ENCODE measurements at regions not wholly inside any gene's neighbourhood (a gene's known extent, or its start where the extent isn't known, plus 50 kb on each side); places are given as distances from the start of the nearest gene placed in this dataset.

GRCh38 chr13:76160506-76160905, 524.4 kb downstream of the LMO7 start:
- DNase-seq: no peak

- DNase-seq: no peak
Measured at GRCh38 chr13:76157926-76158325, 521.8 kb downstream of the LMO7 start.

- no peak for DNase-seq
Measured at GRCh38 chr13:76153239-76153638, 517.1 kb downstream of the LMO7 start.

GRCh38 chr13:76148926-76149325, 512.8 kb downstream of the LMO7 start:
- no peak for DNase-seq

- no peak for DNase-seq
Measured at GRCh38 chr13:76148374-76148773, 512.2 kb downstream of the LMO7 start.

GRCh38 chr13:76132532-76132931, 496.4 kb downstream of the LMO7 start:
- no peak for DNase-seq

GRCh38 chr13:76131551-76131950, 495.4 kb downstream of the LMO7 start:
- no peak for DNase-seq

- DNase-seq: no peak
Measured at GRCh38 chr13:76129305-76130000, 493.3 kb downstream of the LMO7 start.

- DNase-seq: no peak
Measured at GRCh38 chr13:76127922-76128321, 491.8 kb downstream of the LMO7 start.

- no peak for DNase-seq
Measured at GRCh38 chr13:76123548-76123947, 487.4 kb downstream of the LMO7 start.

GRCh38 chr13:76116751-76117360, 480.7 kb downstream of the LMO7 start:
- no peak for DNase-seq

- no peak for DNase-seq
Measured at GRCh38 chr13:76106763-76107162, 470.6 kb downstream of the LMO7 start.

GRCh38 chr13:76094645-76095044, 458.5 kb downstream of the LMO7 start:
- no peak for DNase-seq

- DNase-seq: no peak
Measured at GRCh38 chr13:76091076-76091475, 454.9 kb downstream of the LMO7 start.

- no peak for DNase-seq
Measured at GRCh38 chr13:76086729-76087128, 450.6 kb downstream of the LMO7 start.

- DNase-seq: no peak
Measured at GRCh38 chr13:76067850-76068249, 431.7 kb downstream of the LMO7 start.

GRCh38 chr13:76053181-76053580, 417.1 kb downstream of the LMO7 start:
- DNase-seq: no peak

- DNase-seq: no peak
Measured at GRCh38 chr13:76049376-76049746, 413.2 kb downstream of the LMO7 start.

- no peak for DNase-seq
Measured at GRCh38 chr13:76048675-76049375, 412.7 kb downstream of the LMO7 start.

GRCh38 chr13:76048131-76048530, 412.0 kb downstream of the LMO7 start:
- DNase-seq: no peak

- DNase-seq: no peak
Measured at GRCh38 chr13:76043874-76044273, 407.7 kb downstream of the LMO7 start.

- no peak for DNase-seq
Measured at GRCh38 chr13:76038920-76039716, 403.0 kb downstream of the LMO7 start.

- DNase-seq: no peak
Measured at GRCh38 chr13:76036176-76036575, 400.0 kb downstream of the LMO7 start.

- DNase-seq: no peak
Measured at GRCh38 chr13:76035711-76036110, 399.6 kb downstream of the LMO7 start.
